Right renal pelvis (tissue), 4 donors: ENCODE measurements at regions not wholly inside any gene's neighbourhood (a gene's known extent, or its start where the extent isn't known, plus 50 kb on each side); places are given as distances from the start of the nearest gene placed in this dataset.
A peak's percentile ranks its signal among the peaks of the same experiment; 100 is the strongest.

Experiments used
- DNase-seq, 4 donors: peaks; one replicate each; pipeline ENCODE4 v3.0.0-alpha.2; 2013; ENCODE audit warnings: low read depth in 4 of 4, low spot score in 3 of 4, missing footprints in 1 of 4

DNA sequence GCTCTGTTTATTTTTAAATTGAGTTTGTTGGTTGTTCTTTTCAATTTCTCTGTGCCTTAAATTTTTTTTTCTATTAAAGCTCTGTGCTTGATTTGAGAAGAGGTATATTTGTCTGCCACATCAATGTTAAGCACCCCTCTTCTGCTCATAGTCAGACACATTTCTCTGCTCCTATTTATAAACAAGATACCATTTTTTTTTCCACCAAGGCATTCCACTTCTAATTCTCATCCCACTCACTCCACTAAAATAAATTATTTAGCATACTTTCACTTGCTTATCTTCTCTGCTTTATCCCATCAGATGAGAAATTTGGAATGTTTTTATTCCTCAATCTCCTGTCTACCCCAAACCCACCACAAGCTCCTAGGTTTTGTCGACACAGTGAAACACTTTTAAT lies 127.0 kb upstream of the PDE5A start:
- DNase-seq, result no peak

DNA sequence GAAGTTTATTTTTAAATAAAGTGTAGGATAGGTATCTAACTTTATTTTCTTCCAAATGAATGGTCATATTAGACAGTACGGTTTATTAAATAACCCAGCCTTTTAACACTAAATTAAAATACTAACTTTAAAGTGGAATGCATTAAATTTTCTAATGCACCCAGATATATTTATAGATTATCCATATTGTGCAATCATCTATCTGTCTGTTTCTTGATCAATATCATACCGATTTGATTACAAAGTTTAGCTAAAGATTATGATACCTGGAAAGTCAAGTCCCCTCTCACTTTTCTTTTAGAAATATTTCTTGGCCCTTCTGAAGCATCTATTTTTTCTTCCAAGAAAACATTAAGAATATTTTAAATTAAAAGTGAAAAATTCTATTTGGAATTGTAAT lies 124.3 kb upstream of the PDE5A start:
- DNase-seq, result no peak

DNA sequence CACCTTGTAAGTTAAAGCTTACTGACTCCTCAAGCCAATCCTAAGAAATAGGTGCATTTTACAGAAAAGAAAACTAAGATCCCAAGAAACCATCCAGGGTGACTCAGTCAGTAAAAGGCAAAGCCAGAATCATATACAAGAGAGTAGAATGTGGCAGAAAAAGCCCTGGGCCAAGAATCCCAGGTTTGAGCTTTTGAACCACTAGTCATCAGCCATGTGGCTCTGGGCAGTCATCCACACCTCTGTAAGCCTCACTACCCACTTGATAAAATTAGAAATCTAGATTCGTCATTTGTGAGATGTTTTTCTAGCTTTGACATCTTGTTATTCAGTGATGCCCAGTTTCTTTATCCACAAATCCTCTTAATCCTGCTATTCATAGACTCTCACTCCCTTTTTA lies 122.2 kb upstream of the PDE5A start:
- DNase-seq, result no peak

DNA sequence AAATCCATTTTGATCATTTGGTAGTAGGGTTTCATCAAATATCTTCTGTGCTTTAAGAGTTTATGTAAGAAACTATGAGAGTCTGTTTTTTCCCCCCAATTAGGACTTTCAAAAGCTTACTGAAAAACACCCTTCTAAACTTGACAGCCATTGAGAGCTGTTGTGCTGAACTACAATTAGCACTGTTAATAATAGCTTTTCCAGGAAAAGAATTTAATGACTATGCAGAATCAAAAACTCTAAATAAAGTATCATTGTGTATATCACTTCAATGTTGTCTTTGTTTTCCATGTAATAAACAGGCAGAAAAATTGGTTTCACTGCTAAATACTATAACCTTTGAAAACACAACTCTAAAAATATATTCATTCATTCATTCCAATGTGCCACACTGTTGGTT lies 121.4 kb upstream of the PDE5A start:
- no peak for DNase-seq

DNA sequence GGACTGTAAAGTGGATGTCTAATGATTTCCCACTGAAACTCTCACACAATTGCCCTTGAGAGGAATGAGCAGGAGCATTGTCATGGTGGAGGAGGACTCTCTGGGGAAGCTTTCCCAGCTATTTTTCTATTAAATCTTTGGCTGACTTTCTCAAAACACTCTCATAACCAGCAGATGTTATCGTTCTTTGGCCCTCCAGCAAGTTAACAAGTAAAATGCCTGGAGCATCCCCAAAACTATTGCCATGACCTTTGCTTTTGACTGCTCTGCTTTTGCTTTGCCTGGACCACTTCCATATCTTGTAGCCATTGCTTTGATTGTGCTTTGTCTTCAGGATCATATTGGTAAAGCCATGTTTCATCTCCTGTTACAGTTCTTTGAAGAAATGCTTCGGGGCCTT lies 120.2 kb upstream of the PDE5A start:
- DNase-seq, result no peak

DNA sequence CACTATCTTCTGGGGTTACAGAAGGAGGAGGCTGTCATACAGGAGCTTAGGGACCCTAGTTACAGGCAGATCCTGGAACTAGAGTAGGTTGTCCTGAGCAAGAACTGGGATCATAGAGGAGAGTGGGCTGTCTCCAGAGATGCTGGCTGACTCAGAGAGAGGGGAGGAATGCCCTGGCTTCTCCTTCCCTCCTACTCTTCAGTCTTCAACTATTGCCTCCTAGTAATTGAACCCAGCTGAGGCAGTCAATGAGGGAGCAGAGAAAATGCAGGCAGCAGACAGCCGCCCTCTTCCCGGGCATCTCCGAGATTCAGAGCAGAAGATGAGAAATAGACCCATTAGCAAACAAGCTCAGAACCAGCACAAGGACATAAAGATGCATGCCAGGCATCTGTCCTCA lies 118.3 kb upstream of the PDE5A start:
- DNase-seq, result no peak

DNA sequence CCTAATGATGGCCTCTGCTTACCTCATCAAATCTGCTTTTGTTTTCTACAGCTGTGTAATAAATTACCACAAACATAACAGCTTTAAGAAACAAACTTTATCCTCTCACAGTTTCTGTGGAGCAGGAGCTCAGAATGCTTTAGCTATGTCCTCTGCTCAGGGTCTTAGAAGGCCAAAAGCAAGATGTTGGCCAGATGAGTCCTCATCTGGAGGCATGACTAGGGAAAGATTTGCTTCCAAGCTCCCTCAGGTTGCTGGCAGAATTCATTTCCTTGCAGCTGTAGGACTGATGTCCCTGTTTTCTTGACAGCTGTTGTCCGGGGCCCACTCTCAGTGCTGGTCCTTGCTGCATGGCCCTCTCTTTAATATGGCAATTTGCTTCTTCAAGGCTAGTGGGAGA lies 116.7 kb upstream of the PDE5A start:
- no peak for DNase-seq

DNA sequence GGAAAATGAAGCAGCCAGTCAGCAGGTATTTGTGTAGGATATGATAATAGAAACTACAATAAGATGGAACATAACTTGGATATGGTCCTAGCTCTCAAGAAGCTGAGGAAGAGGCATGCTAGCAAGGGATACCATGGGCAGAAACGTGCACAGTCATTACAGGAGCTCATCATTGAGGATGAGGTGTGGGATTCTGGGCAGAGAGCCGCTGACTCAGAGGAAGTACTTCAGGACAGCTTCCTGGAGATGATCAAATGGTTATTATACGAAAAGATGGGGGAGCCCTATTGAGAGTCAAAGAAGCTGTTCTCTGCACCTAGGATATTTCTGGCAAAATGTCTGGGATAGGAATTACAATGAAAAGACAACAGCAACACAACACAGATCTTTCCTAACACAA lies 116.0 kb upstream of the PDE5A start:
- DNase-seq, result no peak

DNA sequence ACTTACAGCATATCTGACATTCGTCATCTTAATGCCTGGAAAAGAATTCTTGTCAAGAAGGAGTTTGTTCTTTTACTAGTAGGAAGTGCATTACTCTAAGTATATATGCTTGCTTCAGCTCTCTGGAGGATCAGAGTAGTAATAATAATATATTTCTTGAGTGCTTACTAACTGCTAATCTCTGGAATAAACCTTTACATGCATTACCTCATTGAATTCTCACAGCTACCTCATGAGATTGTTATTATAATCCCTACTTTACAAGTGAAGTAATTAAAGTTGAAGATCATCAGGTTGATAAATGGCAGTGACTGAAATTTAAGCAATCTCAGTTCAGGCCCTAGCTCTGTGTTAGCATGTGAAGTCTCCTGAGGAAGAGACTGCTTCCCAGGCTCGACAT lies 115.0 kb upstream of the PDE5A start:
- no peak for DNase-seq

DNA sequence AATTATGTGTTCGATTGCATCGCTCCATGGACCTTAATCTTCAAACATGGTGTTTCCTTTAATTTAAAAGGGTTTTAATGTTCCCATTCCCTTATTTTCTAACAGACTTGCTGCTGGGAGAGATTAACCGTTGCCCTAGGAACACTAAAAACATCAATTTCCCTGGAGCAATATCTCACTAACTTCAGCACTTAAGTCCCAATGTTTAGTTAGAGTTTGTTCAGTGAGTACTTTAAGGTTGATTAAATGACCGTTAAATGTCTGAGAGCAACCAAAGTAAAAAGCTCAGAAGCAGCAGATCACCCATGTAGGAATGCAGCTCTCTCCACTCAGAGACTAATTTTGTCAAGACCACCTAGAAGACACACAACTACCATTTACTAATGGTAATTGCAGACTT lies 111.2 kb upstream of the PDE5A start:
- no peak for DNase-seq

DNA sequence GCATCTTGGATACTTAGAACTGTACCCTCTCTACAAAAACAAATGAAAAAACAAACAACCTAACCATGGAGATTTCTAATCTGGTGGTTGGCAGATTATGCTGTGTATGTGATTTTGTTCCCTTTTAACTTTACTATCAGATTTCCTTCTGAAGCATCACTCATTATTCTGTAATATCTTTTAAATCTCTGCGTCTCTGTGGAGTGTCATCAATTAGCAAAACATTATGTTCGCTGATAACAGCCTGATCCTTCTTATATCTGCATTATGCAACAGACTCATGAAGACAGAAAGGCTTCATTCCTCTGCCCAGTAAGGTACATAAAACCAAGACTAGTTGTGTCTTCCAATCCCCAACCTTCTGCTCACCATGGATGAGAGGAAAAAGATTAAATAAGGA lies 110.3 kb upstream of the PDE5A start:
- no peak for DNase-seq

DNA sequence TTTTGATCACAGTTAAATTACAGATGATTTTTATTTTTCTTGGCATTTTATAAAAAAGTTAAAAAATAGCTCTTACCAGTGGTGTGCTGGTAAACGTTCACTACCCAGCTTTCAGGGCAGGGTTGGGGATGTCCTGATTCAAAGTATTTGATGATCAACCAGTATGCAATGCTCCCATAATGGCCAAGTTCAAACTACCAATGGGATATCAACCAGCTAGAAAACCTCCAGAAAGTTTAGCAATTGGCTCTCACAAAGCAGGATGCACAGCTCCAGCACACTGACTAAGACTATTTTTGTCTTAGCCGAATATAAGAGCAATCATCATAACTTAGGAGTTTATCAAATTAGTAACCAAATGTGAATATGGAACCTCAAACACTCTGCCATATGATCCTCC lies 108.0 kb upstream of the PDE5A start:
- no peak for DNase-seq

DNA sequence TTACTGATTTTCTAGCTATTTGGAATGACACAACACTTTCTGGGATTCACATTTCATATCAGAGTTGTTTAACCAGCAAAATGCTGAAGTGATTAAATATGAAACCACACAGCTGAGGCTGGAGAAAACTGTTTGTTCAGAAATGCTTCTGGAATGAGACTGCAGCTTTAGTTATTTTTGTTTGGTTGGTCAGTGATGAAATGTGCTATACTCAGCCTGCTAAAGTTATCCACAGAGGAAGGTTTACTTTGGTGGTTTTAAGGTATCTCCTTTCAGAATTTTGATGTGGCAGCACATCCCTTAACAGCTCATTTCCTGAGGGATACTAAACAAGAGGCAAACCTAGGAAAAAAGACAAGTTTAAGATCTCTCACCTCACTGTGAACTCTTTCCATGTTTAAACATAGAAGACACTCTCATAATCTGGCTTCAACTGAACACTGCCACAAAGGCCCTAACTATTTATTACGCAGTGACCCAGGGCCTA lies 106.6 kb upstream of the PDE5A start:
- no peak for DNase-seq

DNA sequence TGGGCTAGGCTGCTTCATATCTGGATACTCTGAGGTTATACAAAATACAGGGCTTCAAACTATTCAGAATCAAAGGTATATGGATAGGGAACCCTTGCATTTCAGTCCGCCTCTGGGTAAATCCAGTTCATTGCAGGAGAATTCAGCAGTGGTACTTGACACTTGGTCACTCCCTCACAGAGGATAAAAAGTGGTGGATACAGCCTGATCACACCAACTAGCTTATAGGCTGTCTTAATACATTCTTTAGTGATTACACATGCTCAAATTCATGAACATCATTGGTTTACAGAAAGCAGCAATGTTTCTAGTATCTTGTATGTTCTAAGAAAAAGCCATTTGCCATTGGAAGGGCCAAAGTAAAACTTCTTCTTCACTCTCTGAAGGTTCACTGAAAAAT lies 104.8 kb upstream of the PDE5A start:
- no peak for DNase-seq

DNA sequence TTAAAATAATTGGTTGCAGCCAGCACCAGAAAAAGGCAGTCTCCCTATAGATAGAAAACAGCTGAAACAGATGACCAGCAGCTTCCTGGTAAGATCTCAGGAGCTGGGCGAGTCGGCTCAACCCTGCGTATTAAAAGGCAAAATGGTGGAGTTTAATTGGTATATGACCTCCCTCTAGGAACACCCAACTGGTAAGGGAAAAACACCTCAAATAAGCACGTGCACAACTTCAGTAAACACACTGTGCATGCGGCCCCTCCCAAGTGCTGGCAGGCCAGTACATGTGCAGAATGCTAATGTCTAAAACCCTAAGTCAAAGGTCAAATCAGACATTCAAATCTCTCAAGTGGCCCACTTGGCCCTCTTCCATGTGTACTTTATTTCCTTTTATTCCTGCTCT lies 103.2 kb upstream of the PDE5A start:
- DNase-seq, result no peak

DNA sequence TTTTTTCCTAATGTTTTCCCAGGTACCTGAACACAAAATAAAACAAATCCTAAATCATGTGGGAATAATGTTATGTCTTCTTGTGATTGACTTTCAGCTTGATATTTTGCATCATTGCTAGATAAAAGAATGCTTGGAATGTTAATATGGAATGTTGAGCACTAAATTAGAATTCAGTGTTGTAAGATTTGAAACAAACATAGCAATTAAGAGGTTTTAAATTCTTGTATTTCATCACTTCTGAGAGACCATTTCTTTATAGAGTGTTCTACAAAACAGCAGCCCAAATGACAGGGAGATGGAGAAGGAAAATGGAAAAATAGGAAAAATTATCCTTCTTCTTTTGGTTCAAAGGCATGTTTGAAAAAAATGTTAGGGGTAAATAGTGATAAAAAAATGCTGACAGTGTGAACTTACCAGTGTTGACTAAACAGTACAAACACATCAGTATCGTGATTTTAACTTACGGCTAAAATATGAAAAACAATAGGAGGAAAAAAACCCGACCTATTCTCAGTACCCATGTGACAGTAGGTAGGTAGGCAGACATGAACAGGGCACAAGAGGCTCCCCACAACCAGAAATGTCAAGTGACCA lies 102.6 kb upstream of the PDE5A start:
- no peak for DNase-seq

DNA sequence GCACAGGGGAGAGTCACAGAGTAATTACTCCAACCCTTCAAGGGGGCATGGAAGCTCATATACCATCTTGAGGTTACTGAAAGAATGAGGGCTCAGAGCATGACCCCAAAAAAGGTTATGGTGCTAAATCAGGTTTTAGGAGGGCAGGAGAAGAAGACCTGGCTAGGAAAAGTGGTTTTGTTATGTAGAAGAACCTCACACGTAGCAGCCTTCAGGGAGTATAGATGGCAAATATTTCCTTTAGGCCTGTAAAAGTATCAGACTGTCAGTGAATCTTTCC lies 102.0 kb upstream of the PDE5A start:
- peak in 1 of 4 donors; percentile 10 for DNase-seq

DNA sequence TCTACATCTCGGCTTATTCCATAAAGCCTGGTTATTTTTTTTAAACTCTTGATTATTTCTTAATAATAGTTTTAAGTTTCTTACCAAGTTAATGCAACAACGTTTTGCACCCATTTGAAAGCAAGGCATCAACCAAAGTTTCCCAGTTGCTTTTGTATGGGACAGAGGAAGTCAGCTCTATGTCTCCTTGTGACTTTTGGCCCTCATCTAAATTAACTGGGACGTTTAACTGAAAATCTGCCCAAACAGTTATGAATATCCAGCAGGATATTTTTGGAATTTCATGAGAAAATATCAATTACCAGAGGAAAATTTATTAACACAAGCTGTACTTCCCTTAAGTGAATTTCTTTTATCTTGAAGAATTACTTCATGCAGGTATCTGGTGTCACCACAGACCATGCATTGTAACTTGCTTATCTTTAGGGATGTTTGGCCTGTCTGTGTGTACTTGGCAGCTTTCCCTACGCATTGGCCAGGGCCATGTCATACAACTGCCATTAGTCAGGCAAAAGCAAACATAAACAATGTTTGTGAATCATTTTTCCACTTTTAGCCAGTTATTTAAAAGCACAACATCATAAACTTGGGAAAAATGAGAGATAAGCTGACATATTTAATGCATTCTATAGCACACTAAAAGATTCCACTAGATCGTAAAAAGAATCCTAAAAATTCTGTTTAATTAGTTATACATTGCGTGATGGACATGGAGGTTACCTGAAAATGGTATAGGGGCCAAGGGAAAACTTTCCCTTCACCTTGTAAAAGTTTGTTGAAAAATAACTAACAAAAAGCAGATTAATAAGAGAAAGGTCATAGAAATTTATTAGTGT lies 101.4 kb upstream of the PDE5A start:
- peak in 1 of 4 donors; percentile 16 for DNase-seq

DNA sequence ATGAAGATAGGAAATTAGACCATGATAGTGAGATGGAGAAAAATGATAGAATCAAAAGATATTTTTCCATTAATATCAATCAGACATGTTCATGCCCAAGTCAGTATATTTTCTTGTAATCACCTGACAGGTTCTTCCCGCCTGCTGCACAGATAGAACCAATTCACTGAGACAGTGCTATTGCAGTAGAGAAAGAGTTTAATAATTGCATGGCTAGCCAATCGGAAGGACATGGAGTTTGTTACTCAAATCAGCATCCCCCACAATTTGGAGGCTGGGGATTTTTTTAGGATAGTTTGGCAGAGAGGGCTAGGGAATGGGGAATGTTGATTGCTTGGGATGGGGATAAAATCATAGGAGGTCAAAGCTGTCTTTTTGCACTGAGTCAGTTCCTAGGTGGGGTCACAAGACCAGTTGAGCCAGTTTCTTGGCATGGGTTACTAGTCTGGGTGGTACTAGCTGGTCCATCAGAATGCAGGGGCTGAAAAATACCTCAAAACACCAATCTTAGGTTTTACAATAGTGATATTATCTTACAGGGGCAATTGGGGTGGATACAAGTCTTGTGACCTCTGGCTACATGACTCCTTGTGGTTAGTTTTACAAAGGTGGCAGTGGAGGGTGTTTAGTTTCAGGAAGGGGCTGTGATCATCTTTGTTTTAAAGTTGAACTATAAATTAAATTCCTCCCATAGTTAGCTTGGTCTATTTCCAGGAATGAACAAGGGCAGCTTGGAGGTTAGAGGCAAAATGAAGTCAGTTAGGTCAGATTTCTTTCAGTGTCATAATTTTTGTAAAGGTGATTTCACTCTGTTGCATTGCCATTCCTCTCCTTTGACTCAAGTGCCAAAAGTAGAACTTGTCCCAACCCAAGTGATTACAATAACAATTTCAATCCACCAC lies 100.3 kb upstream of the PDE5A start:
- DNase-seq, result no peak

DNA sequence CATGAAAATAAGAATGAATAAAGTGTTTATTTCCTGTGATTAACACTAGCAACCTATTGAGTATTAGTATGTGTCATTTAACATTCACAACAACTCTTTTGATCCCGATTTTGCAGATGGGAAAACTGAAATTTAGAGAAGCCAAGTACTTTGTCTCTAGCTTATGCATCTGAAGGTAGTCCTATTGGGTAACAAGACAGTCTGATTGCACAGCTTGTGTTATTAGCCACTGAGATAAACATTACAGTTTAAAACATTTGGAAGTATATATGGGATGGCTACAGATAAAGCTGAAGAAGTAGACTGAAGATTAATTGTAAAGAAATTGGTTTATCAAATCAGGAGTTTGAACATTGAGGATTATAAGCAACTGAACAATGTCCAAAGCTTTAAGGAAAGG lies 99.6 kb upstream of the PDE5A start:
- DNase-seq, result no peak

DNA sequence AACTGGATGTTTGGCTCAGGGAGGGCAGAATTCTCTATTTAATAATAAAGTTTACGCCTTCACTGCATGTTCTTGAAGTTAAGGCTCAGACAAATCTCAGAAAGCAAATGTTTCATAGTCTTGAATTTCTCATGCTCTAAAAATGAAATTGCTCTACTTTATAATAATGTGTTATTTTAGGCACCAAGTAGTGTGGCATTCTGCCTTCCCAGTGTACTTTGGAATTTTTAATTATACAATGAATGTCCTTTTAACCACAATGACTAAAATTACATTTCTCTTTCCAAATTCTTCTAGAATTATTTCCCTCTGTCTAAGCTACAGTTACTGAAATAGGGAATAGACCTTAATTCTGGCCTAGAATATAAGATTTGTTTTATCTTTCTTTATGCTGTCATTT lies 97.9 kb upstream of the PDE5A start:
- DNase-seq, result no peak
